Pancreas (tissue), 10 donors: ENCODE measurements at regions not wholly inside any gene's neighbourhood (a gene's known extent, or its start where the extent isn't known, plus 50 kb on each side); places are given as distances from the start of the nearest gene placed in this dataset.

ENCODE experiments used
- ATAC-seq, 4 donors: fragments of 200-7000 bp; cut with Tn5 transposase; one replicate each; pipeline versions ENCODE4 v1.8.0 to v1.9.1; 2020; ENCODE audit warnings: mild to moderate bottlenecking in 4 of 4, moderate library complexity in 4 of 4
- DNase-seq, 6 donors: peaks; one replicate each; pipeline ENCODE4 v3.0.0-alpha.2; 2020
- FAIRE-seq: peaks from 2 replicates; lab custom pipeline; 2012; peaks lifted over from hg19 to GRCh38; lab: Jason Lieb, UNC
- H3K27ac ChIP-seq, 4 donors: fragments of 200-600 bp; sonication (generic); 1 replicate in 3 of 4; 2 replicates in 1 of 4; pipeline versions ENCODE4 v1.5.0 to v1.8.0; 2020
- H3K27me3 ChIP-seq, 4 donors: fragments of 200-600 bp; one replicate each; pipeline ENCODE4 v1.8.0; 2021
- H3K36me3 ChIP-seq, 3 donors: fragments of 200-600 bp; sonication (generic) in 1 of 3; one replicate each; pipeline versions ENCODE4 v1.5.0 to v1.8.0; 2020 to 2021
- H3K4me1 ChIP-seq, 3 donors: fragments of 200-600 bp; one replicate each; pipeline ENCODE4 v1.8.0; 2021
- H3K4me3 ChIP-seq, 4 donors: fragments of 200-600 bp; sonication (generic) in 2 of 4; one replicate each; pipeline versions ENCODE4 v1.5.0 to v1.8.0; 2020 to 2021
- H3K9me3 ChIP-seq, 4 donors: fragments of 200-600 bp; one replicate each; pipeline ENCODE4 v1.8.0; 2021
- WGBS, 2 donors: extraction: QIAGEN DNeasy Blood & Tissue Kit; methylation state at CpG; one replicate each; pipeline ENCODE4 v1.1.7; 2013; 5-methylcytosine and 5-hydroxymethylcytosine counted together
- intact Hi-C, 3 donors: fragments of 100-400 bp; cut with DNase I; formaldehyde crosslinking; loops; one replicate each; pipeline versions ENCODE4 v1.11.1 to v1.14.2; 2022
- TF ChIP-seq, protein P1 (sequence below), 4 donors: fragments of 200-600 bp; sonication (generic) in 3 of 4; IDR thresholded peaks; one replicate each; pipeline versions ENCODE4 v1.5.0 to v1.8.0; 2021; ENCODE audit warnings: antibody characterized with exemption in 4 of 4
- donor health status: healthy with polysubstance abuse.
- donor health status: DM: no; HTN: no; CAD: no; lungs with moderate emphysema.
- donor health status: DM: no; HTN: no; CAD: no.
- donor health status: control.
- donor health status: control.
- donor health status: Bipolar disorder and iron deficiency.
- donor health status: DM: yes; HTN: yes; CAD: no.
- donor health status: DM: no; HTN: no; CAD: no.
- donor health status: DM: no; HTN: no; CAD: no.
- donor health status: DM: yes; HTN: yes; CAD: no.

DNA sequence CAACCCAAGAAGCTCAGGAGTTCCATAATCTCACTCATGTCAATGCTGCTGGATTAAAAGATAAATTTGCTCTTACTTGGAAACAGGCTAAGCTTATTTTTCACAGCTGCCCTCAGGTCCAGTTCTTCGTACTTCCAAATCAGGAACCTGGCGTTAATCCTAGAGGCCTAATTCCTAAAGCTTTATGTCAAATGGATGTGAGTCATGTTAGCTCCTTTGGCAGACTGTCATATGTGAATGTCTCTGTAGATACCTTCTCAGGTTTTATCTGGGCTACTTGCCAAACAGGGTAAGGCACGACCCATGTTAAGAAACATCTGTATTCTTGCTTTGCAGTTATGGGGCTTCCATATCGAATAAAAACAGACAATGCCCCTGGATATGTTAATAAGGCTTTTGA, 504.6 kb downstream of the ALG10 start:
- ATAC-seq (no peak), FAIRE-seq (no peak), DNase-seq (no peak)
- no peaks in the 10 kb centered on the region for H3K9me3 ChIP-seq
- intact Hi-C loops, result loop anchor here in 1 of 3 donors (10.0 kb wide), 1 partner anchor 52 kb away; no protein-coding TSS in a partner anchor
- no peak overlapping the region for H3K4me3 ChIP-seq
- TF ChIP-seq, protein P1, sequence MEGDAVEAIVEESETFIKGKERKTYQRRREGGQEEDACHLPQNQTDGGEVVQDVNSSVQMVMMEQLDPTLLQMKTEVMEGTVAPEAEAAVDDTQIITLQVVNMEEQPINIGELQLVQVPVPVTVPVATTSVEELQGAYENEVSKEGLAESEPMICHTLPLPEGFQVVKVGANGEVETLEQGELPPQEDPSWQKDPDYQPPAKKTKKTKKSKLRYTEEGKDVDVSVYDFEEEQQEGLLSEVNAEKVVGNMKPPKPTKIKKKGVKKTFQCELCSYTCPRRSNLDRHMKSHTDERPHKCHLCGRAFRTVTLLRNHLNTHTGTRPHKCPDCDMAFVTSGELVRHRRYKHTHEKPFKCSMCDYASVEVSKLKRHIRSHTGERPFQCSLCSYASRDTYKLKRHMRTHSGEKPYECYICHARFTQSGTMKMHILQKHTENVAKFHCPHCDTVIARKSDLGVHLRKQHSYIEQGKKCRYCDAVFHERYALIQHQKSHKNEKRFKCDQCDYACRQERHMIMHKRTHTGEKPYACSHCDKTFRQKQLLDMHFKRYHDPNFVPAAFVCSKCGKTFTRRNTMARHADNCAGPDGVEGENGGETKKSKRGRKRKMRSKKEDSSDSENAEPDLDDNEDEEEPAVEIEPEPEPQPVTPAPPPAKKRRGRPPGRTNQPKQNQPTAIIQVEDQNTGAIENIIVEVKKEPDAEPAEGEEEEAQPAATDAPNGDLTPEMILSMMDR (IDR thresholded peaks at IDR 0.05), result no peak
- H3K4me1 ChIP-seq, result no peaks in the 10 kb centered on the region
- H3K36me3 ChIP-seq, result no peaks in the 10 kb centered on the region
- no peak overlapping the region for H3K27ac ChIP-seq
- H3K27me3 ChIP-seq, result no peaks in the 10 kb centered on the region
- 30 to 37% methylated on average over 4 of the region's 4 CpGs for WGBS, 2 donors

DNA sequence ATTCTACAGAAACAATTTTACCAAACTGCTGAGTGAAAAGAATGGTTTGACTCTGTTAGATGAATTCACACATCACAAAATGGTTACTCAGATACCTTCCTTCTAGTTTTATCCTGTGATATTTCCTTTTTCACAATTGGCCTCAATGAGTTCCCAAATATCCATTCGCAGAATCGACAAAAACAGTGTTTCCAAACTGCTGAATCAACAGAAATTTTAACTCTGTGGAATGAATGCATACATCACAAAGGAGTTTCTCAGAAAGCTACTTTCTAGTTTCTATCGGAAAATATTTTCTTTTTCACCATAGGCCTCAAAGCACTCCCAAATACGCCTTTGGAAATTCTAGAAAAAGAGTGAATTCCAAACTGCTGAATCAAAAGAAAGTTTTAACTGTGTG, 525.0 kb downstream of the ALG10 start:
- TF ChIP-seq, protein P1 (IDR thresholded peaks at IDR 0.05), result no peak
- Histone ChIP-seq H3K4me3 (no peak overlapping the region), H3K27ac (no peak overlapping the region), H3K4me1 (no peaks in the 10 kb centered on the region), H3K9me3 (peaks cover 0 to 3% (median 0%) of the 10 kb centered on the region in 4 donors), H3K36me3 (no peaks in the 10 kb centered on the region), H3K27me3 (no peaks in the 10 kb centered on the region)
- DNase-seq (no peak), ATAC-seq (no peak), FAIRE-seq (no peak)
- WGBS, 2 donors, result 61 to 73% methylated on average over 4 of the region's 4 CpGs
- intact Hi-C loops, result no loop called here

DNA sequence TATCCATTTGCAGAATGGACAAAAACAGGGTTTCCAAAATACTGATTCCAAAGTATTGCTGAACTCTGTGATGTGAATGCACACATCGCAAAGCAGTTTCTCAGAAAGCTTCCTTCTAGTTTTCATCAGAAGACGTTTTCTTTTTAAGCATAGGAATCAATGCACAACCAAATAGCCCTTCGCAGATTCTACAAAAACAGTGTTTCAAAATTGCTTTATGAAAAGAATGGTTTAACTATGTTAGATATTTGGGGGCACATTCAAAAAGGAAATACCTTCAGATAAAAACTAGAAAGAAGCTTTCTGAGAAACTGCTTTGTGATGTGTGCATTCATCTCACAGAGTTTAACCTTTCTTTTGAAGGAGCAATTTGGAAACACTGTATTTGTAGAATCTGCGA, 569.7 kb downstream of the ALG10 start:
- intact Hi-C loops, result no loop called here
- Histone ChIP-seq H3K36me3 (no peaks in the 10 kb centered on the region), H3K27me3 (no peaks in the 10 kb centered on the region), H3K4me1 (no peaks in the 10 kb centered on the region), H3K4me3 (no peak overlapping the region), H3K9me3 (no peaks in the 10 kb centered on the region), H3K27ac (no peak overlapping the region)
- TF ChIP-seq, protein P1 (IDR thresholded peaks at IDR 0.05), result no peak
- WGBS, 2 donors, result 58 to 68% methylated on average over 4 of the region's 4 CpGs
- DNase-seq (no peak), FAIRE-seq (no peak), ATAC-seq (no peak)

DNA sequence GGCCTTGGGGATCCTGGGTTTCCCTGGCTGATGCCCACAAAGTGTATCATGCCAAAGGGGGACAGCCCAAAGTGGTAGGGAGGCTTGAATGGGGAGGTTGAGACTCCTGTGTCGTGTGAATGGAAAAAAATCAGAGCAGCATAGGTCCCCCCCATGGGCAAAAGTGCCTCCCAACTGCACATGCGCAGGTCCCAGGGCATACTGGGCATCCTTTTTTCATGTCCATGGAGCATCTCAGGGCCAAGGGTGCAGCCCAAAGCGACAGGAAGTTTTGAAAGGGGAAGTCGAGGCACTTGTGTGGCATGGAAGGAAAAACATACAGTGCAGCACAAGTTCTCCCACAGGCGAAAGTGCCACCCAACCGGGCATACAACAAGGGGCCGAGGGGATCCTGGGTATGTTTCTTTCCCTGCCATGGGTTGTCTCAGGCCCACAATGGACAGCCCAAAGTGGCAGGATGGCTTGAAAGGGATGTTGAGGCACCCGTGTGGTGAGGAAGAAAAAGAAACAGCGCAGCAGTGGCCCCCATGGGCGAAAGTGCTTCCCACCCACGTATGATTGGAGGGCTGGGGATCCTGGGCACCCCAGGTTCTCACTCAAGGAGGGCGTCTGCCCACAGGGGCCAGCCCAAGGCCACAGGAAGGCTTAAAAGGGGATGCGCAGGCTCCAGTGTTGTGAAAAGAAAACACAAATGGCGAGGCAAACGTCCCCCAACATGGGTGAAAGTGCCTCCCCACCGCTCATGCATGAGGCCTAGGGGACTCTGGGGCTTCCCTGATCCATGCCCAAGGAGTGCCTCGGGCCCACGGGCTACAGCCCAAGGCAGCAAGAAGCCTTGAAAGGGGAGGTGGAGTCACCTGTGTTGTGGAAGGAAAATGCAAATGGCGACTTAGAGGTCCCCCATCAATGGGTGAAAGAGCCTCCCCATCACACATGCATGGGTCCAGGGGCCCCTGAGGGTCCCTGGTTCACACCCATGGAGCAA, 573.7 kb downstream of the ALG10 start:
- no peak for ATAC-seq
- TF ChIP-seq, protein P1 (IDR thresholded peaks at IDR 0.05), result no peak
- Histone ChIP-seq H3K4me1 (no peaks in the 10 kb centered on the region), H3K4me3 (no peak overlapping the region), H3K36me3 (no peaks in the 10 kb centered on the region), H3K27me3 (no peaks in the 10 kb centered on the region), H3K9me3 (no peaks in the 10 kb centered on the region), H3K27ac (no peak overlapping the region)
- intact Hi-C loops, result loop anchor here in 1 of 3 donors (5.0 kb wide), 1 partner anchor 39 kb away; no protein-coding TSS in a partner anchor
- 55 to 58% methylated on average over 19 of the region's 19 CpGs for WGBS, 2 donors
- DNase-seq, result peak in 4 of 6 donors; percentile 1 to 30 (median 16)
- FAIRE-seq, result no peak
